Neutrophil (primary cell): ENCODE measurements at regions not wholly inside any gene's neighbourhood (a gene's known extent, or its start where the extent isn't known, plus 50 kb on each side); places are given as distances from the start of the nearest gene placed in this dataset.

Experiments used
- H3K27ac ChIP-seq: fragments of 200-600 bp; sonication (generic); 2 replicates; pipeline ENCODE4 v1.5.1; 2016; ENCODE audit warnings: mild to moderate bottlenecking, moderate library complexity
- H3K27me3 ChIP-seq: fragments of 200-600 bp; sonication (generic); 2 replicates; pipeline ENCODE4 v1.6.0; 2016; ENCODE audit warnings: mild to moderate bottlenecking
- H3K36me3 ChIP-seq: fragments of 200-600 bp; sonication (generic); 2 replicates; pipeline ENCODE4 v1.5.1; 2017
- H3K4me1 ChIP-seq, 2 experiments: fragments of 200-600 bp in 1 of 2; sonication (generic) in 1 of 2; 1 replicate in 1 of 2; 2 replicates in 1 of 2; pipeline versions ENCODE4 v1.5.1 to v1.6.1; 2013 to 2016; ENCODE audit warnings: low read depth in 1 of 2, low read length in 1 of 2, mild to moderate bottlenecking in 1 of 2, moderate library complexity in 1 of 2; ENCODE audit not compliant: control insufficient read depth in 1 of 2, insufficient read depth in 1 of 2
- H3K4me3 ChIP-seq, 2 experiments: fragments of 200-600 bp in 1 of 2; sonication (generic) in 1 of 2; 1 replicate in 1 of 2; 2 replicates in 1 of 2; pipeline ENCODE4 v1.5.1; 2013 to 2016; ENCODE audit warnings: low read depth in 1 of 2, low read length in 1 of 2, mild to moderate bottlenecking in 1 of 2, moderate library complexity in 1 of 2
- H3K9me3 ChIP-seq: fragments of 200-600 bp; sonication (generic); 2 replicates; pipeline ENCODE4 v1.5.1; 2016
- TF ChIP-seq, protein P1 (sequence below): fragments of 200-600 bp; sonication (generic); IDR thresholded peaks from 2 replicates; pipeline ENCODE4 v1.5.1; 2016; ENCODE audit warnings: antibody characterized with exemption

DNA sequence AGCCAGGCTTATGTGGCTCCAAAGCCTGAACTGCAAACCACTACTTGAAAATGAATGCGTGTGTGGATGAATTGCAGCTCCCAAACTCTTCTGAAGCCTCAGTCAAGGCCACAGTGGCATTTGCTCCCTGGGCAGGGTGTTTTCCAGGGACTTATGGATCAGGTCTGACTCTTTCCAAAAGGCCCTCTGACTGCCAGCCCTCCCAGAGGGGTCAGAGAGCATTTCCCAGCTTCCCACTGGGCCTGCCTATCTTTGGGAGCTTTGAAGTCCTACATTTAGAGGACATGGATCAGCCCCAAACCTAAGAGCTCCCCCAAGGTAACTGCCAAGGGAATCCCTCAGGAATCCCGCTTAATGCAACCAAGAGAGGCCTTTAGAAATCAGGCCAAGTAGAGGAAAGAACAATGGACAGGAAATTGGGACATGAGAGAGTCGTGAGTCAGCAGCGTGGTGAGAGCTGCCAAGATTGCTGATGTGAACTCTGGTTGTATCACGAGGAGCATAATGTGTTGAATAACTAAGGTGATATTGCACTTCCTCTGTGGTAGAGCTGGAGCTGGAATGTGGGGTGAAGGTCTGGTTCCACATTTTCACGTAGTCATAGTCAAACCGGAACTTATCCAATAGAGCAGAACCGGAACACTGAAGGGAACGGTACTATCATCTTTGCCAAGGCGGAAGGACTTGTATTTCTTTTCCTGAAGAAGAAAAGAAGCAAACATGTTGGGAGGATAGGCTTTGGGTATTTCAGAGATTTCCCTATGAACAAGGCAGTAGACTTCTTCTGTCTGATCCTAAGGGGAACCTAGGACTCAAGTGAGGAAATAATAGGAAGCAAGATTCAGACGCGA lies 99.4 kb upstream of the JUN start:
- peak overlapping the region; percentile 27 to 49 for H3K4me3 ChIP-seq
- TF ChIP-seq, protein P1, sequence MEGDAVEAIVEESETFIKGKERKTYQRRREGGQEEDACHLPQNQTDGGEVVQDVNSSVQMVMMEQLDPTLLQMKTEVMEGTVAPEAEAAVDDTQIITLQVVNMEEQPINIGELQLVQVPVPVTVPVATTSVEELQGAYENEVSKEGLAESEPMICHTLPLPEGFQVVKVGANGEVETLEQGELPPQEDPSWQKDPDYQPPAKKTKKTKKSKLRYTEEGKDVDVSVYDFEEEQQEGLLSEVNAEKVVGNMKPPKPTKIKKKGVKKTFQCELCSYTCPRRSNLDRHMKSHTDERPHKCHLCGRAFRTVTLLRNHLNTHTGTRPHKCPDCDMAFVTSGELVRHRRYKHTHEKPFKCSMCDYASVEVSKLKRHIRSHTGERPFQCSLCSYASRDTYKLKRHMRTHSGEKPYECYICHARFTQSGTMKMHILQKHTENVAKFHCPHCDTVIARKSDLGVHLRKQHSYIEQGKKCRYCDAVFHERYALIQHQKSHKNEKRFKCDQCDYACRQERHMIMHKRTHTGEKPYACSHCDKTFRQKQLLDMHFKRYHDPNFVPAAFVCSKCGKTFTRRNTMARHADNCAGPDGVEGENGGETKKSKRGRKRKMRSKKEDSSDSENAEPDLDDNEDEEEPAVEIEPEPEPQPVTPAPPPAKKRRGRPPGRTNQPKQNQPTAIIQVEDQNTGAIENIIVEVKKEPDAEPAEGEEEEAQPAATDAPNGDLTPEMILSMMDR, result peak; percentile 16
- H3K9me3 ChIP-seq, result no peaks in the 10 kb centered on the region
- H3K36me3 ChIP-seq, result no peaks in the 10 kb centered on the region
- peaks cover 51 to 52% of the 10 kb centered on the region in 2 experiments for H3K4me1 ChIP-seq
- peak overlapping the region; percentile 94 for H3K27ac ChIP-seq
- no peaks in the 10 kb centered on the region for H3K27me3 ChIP-seq

DNA sequence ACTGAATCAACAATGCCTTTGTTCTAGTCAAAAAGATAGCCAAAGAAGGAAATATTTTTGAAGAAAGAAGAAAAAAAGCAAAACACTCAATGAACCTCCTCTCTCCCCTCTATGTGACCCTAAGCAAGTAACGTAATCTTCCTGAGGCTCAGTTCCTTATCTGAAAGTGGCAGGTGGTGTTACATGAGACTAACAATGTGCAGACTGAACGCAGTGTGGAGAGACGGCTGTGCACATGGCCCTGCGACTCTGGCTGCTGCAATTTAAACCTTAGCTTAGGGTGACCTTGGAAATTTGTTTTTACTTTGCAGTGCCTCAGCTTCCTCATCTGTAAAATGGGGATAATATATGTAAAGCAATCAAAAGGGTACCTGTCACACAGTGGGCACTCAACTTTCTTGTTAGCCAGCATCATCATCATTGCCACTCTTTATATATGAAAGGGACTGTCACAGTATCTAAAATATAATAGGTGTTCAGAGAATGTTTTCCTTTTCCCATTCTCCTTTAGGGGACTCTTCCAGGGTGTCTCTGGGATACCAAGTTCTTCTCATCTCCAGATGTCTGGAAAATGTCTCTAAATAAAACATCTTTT lies 100.1 kb upstream of the JUN start:
- Histone ChIP-seq H3K9me3 (no peaks in the 10 kb centered on the region), H3K27ac (peak overlapping the region; percentile 94), H3K4me3 (peak overlapping the region; percentile 12 to 49)

GRCh38 chr1:58884706-58885661 lies 101.1 kb upstream of the JUN start:
- peak overlapping the region; percentile 94 for H3K27ac ChIP-seq
- peaks cover 51 to 52% of the 10 kb centered on the region in 2 experiments for H3K4me1 ChIP-seq
- TF ChIP-seq, protein P1, result no peak
- no peaks in the 10 kb centered on the region for H3K9me3 ChIP-seq
- H3K36me3 ChIP-seq, result no peaks in the 10 kb centered on the region
- no peaks in the 10 kb centered on the region for H3K27me3 ChIP-seq
- H3K4me3 ChIP-seq, result peak overlapping the region in 1 of 2 experiments; percentile 49

More for the DNA sequence above, 100.1 kb upstream of the JUN start:
- TF ChIP-seq, protein P1, result no peak
- H3K4me1 ChIP-seq, result peaks cover 51 to 52% of the 10 kb centered on the region in 2 experiments
- no peaks in the 10 kb centered on the region for H3K27me3 ChIP-seq
- no peaks in the 10 kb centered on the region for H3K36me3 ChIP-seq

- Histone ChIP-seq H3K27me3 (no peaks in the 10 kb centered on the region), H3K27ac (peak overlapping the region; percentile 94), H3K9me3 (no peaks in the 10 kb centered on the region), H3K36me3 (no peaks in the 10 kb centered on the region), H3K4me3 (no peak overlapping the region), H3K4me1 (peaks cover 51 to 52% of the 10 kb centered on the region in 2 experiments)
- TF ChIP-seq, protein P1, result no peak
Measured at GRCh38 chr1:58885998-58886397, 102.2 kb upstream of the JUN start.

- Histone ChIP-seq H3K36me3 (no peaks in the 10 kb centered on the region), H3K27ac (no peak overlapping the region), H3K4me3 (no peak overlapping the region), H3K4me1 (peaks cover 45 to 47% of the 10 kb centered on the region in 2 experiments), H3K27me3 (no peaks in the 10 kb centered on the region), H3K9me3 (no peaks in the 10 kb centered on the region)
- TF ChIP-seq, protein P1, result no peak
Measured at GRCh38 chr1:58886611-58887010, 102.8 kb upstream of the JUN start.
